GM19455 (cell line): ENCODE measurements at regions not wholly inside any gene's neighbourhood (a gene's known extent, or its start where the extent isn't known, plus 50 kb on each side); places are given as distances from the start of the nearest gene placed in this dataset.
"Not testable (repeated sequence)": the region's sequence is repeated elsewhere in the genome, so short reads cannot be mapped to it uniquely, and the experiment has no call there.

Source experiments
- ATAC-seq: cut with Tn5 transposase; IDR thresholded peaks from one replicate; pipeline ENCODE4 v1.9.1; 2021; ENCODE audit not compliant: unreplicated experiment

GRCh38 chr5:98517560-98518366, 255.7 kb upstream of the RGMB start:
- ATAC-seq: no peak

DNA sequence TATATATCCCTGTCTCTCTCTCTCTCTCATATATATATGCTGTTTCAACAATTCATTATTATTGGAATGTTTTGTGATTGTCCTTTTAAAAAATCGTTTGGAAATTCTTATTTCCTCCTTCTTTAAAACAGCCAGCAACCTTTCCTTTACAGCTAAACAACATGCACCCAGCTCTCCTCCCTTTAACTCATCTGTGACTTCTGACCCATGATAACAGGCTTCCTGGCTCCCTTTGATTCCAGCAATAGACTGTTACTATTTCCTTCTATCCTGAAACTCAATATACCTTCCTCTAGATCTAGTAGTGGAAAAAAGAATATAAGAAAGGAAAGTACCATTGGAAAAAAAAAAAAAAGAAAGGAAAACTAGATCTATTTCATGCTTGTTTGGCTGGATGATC, 254.7 kb upstream of the RGMB start:
- no peak for ATAC-seq

DNA sequence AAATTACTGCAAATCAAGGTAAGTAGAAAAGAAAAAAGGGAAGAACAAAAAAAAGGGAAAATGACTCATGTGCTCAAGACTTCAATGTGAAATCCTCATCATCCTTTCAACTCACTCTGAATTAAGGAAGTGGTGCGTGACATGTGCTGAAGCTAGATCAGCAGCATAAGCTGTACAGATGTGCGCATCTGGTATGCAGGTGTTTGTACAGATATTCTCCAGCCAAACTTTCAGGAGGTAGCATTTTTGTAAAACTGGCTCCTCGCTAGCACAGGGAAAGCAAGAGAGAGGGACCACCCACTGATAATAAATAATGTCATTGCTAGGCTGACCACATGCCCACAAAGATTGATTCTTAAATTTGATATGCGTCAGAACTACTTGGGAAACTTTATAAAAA, 253.9 kb upstream of the RGMB start:
- no peak for ATAC-seq

- no peak for ATAC-seq
Observed at GRCh38 chr5:98521821-98522220, 251.6 kb upstream of the RGMB start.

GRCh38 chr5:98524773-98525172, 248.7 kb upstream of the RGMB start:
- ATAC-seq: no peak

DNA sequence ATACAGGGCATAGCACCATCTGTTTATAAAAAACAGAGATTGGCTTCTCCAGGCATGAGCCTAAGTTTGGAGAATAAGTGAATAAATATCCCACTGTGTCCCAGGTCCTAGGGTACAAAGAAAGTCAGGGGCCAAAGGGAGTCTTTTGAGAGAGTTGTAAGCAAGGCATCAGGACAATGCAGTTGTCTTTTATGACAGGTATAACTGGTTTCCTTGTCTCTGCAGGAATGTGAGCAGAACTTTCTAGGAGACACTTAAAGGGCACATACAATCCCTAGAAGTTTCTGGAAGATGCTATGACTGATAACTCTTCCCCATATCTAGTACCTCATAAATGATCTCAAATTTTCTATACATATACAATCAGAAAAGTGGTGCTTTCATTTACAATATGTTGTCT, 245.6 kb upstream of the RGMB start:
- no peak for ATAC-seq

GRCh38 chr5:98529321-98529720, 244.1 kb upstream of the RGMB start:
- ATAC-seq: no peak

DNA sequence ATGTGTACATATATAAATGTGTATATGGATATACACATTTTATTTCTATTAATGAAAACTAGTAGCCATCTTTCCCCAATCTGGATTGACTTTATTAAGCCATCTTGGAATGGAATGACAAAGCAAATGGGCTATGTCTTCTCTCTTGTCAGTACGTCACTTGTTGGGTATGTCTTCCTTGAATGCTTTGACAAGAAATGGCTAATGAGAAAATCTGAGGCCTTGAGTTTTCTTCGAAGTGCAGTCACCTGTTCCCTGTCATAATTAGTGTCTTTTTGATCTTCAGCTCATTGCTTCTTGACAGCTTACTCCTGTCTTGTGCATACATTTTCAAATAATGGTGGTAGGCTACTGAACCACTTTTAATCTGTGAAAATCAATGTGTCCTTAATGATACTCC, 243.2 kb upstream of the RGMB start:
- ATAC-seq: no peak

DNA sequence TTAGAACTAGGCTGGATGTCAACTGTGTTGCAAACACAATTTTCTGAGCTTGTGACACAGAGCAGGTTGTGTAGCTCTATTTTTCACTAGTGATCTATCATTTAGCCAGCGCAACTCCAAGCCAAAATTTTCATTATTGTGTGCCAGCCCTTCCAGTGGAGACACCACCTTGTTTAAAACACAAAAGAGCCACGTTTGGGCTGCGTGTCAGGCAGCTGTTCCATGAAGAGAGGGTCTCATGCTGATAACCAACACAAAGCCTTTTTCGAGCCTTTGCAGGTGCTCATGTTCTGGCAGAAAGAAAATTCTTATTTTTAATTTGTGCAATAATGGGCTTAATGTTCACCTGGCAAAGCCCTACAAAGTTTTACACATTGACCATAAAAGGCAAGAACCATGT, 237.6 kb upstream of the RGMB start:
- no peak for ATAC-seq

DNA sequence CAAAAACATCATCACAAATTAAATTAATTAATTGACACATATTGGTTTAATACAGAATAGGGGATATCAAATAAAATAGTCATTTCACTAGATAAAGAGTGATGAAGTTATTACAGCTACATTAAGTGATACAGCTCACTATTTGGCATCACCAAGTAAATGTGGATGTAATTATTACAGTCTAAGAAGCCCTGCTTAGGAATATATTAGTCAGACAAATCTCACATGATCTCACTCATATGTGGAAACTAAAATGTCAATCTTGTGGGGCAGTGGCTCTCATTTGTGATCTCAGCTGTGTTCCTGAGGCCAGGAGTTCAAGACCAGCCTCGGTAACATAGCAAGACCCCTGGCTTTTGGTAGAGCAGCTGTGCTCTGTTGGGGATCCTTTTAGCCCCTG, 233.4 kb upstream of the RGMB start:
- no peak for ATAC-seq

DNA sequence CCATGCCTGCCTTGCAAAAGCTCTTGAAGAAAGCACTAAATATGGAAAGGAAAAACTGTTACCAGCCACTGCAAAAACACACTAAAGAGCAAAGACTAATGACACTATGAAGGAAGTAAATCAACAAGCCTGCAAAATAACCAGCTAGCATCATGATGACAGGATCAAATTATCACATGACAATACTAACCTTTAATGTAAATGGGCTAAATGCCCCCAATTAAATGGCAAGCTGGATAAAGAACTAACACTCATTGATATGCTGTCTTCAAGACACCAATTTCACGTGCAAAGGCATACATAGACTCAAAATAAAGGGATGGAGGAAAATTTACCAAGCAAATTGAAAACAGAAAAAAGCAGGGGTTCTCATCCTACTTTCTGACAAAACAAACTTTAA, 231.8 kb upstream of the RGMB start:
- no peak for ATAC-seq

- ATAC-seq: no peak
Observed at GRCh38 chr5:98543490-98543889, 230.0 kb upstream of the RGMB start.

DNA sequence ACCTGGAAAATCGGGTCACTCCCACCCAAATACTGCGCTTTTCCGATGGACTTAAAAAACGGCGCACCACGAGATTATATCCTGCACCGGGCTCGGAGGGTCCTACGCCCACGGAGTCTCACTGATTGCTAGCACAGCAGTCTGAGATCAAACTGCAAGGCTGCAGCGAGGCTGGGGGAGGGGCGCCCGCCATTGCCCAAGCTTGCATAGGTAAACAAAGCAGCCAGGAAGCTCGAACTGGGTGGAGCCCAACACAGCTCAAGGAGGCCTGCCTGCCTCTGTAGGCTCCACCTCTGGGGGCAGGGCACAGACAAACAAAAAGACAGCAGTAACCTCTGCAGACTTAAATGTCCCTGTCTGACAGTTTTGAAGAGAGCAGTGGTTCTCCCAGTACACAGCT, 226.5 kb upstream of the RGMB start:
- ATAC-seq: not testable (repeated sequence)

GRCh38 chr5:98556712-98557111, 216.8 kb upstream of the RGMB start:
- no peak for ATAC-seq

DNA sequence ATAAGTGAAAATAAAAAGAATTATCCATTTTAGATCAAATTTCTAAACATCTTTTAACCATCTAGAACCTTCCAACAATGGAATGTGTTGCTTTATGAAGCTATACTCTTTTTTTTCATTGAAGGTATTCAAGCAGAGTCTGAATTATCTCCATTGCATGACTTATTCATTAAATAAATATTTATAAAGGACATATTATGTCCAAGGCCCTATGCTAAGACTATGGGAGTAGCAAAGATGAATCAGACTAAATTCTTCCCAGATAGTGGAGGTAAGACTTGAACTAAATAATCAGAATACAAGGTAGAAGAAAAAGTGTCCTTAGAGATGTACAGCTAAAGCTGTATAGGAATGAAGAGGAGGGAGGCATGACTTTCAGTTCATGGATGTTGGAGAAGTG, 215.5 kb upstream of the RGMB start:
- no peak for ATAC-seq

GRCh38 chr5:98563885-98564653, 209.4 kb upstream of the RGMB start:
- no peak for ATAC-seq

- ATAC-seq: no peak
Observed at GRCh38 chr5:98564836-98565235, 208.6 kb upstream of the RGMB start.

GRCh38 chr5:98568336-98568735, 205.1 kb upstream of the RGMB start:
- no peak for ATAC-seq

- no peak for ATAC-seq
Observed at GRCh38 chr5:98569288-98569687, 204.2 kb upstream of the RGMB start.

GRCh38 chr5:98570010-98570409, 203.5 kb upstream of the RGMB start:
- ATAC-seq: no peak

DNA sequence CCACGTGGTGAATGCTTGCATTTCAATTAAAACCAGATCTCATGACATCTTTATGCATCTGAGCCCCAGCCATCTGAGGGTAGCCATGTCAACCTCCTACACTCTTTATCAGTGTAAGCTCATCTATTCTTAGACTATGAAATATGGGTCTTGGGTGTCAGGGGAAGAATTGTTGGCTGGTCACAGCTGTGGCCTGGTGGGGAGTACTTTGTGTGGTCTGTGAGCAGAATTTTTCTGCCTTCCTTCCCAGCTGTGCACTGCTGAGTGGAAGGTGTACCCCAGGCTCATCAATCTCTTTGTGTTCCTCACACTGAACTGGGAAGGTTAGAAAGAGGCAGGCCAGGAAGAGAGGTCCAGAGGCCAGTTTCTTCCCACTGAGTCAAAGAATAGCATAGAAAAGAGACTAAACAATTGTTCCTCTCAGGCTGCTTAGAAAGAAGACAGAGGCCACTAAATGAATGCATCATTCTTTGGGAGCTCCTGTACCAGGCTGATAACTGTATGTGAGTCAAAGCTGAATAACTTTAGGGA, 202.7 kb upstream of the RGMB start:
- ATAC-seq: no peak

GRCh38 chr5:98573834-98574320, 199.6 kb upstream of the RGMB start:
- ATAC-seq: no peak
